ENCODE measurements at regions not wholly inside any gene's neighbourhood (a gene's known extent, or its start where the extent isn't known, plus 50 kb on each side); places are given as distances from the start of the nearest gene placed in this dataset.
"Not testable (repeated sequence)": the region's sequence is repeated elsewhere in the genome, so short reads cannot be mapped to it uniquely, and the experiment has no call there.

- DNase-seq (ENCODE audit: low read depth in 2 of 2) = no peak
Observed at GRCh38 chr3:170651260-170651845, 65.5 kb upstream of the SLC7A14 start.

DNA sequence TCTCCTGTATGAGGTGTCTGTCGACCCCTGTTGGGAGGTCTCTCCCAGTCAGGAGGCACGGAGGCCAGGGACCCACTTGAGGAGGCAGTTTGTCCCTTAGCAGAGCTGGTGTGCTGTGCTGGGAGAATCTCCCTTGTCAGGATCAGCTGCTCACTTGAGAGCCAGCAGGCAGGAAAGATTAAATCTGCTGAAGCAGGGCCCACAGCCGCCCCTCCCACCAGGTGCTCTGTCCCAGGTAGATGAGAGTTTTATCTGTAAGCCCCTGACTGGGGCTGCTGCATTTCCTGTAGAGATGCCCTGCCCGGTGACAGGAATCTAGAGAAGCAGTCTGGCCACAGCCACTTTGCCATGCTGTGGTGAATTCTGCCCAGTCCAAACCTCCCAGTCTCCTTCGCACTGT, 64.7 kb upstream of the SLC7A14 start:
- DNase-seq (ENCODE audit: low read depth in 2 of 2) = not testable (repeated sequence)

DNA sequence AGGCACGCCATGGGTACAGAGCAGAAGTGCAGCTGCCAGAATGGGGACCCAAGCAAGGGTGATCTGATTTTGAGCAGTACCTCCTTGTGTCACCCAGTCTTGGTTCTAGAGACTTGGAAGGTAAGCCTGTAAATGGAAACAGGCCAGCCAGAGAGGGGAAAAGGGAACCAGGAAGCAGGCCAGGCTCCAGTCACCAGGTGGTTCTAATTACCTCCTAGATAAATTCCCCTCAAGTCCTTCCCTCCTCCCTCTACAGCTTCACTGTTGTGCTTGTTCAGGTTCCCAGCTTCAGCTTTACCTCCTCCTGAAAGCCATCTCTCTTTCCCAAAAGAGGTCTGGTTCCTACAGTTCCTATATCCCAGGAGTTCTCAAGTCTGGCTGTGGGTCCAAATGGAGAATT, 58.8 kb upstream of the SLC7A14 start:
- DNase-seq (ENCODE audit: low read depth in 2 of 2) = no peak

DNA sequence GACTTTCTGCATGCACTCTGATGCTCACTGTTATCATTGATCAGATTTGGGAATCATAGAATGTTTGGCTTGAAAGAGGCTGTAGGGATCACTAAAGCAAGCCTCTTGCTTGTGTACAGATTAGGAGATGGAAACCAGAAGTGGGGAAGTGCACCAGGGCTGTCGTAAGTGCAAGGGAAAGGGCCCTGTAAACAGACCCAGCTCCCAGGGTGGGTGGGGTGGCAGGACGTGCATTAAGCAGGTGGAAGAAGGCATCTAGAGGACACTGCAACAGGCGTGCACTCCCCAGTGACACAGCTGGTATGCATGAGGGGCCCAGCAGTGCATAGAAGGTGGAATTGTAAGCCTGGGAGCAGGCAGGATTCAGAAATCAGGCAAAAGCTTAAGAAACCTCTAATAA, 58.0 kb upstream of the SLC7A14 start:
- DNase-seq (ENCODE audit: low read depth in 2 of 2) = no peak

DNA sequence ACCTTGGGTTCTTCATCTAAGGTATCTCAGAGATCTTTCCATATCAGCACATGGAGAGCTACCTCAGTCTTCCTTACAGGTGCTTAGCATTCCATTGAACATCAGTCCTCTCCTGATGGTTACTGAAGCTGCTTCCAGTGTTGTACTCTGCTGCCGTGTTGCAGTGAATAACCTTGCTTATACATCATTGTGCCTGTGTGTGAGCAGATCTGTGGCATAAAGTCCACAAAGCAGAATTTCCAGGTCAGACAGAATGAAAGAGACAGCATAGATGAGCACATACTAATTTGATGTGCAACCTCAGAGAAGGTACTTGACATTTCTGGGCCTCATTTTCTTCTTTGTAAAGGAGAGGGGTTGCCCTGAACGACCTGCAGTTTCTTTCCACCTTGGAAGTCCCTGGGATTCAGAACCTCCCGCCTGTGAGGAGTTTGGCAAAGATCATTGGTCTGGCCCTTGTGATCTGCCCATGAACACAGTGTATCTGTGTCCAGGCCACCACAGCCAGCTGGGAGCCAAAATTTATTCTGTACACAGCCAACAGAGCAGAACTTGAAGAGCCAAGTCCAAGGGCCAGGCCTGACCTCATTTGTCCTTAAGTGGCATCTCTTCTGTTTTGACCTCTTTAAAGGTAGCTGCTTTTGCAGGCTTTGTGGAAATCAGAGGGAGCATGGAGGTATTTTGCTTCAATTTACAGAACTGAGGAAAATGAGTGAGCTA, 57.2 kb upstream of the SLC7A14 start:
- no peak for DNase-seq (ENCODE audit: low read depth in 2 of 2)

GRCh38 chr3:170641510-170642236, 55.8 kb upstream of the SLC7A14 start:
- no peak for DNase-seq (ENCODE audit: low read depth in 2 of 2)

DNA sequence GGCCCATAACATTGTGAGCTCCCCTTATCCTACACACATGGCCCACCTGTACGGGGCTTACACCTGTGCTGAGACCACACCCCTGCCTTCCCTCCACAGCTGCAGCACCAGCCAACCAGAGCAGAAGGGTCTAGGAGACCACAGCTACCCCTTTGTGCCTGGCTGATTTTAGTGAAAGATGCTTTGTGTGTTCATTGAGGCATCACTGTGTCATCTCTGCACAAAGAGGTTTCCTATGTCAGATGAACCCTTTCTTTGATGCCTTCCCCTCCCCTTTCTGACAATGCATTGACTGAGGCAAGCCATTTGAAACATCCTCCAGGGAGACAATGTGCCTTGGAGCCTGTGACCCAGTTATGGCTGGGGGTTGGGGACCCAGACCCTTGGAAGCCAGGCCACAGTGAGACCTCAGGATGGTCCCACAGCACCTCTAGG, 54.9 kb upstream of the SLC7A14 start:
- no peak for DNase-seq (ENCODE audit: low read depth in 2 of 2)

DNA sequence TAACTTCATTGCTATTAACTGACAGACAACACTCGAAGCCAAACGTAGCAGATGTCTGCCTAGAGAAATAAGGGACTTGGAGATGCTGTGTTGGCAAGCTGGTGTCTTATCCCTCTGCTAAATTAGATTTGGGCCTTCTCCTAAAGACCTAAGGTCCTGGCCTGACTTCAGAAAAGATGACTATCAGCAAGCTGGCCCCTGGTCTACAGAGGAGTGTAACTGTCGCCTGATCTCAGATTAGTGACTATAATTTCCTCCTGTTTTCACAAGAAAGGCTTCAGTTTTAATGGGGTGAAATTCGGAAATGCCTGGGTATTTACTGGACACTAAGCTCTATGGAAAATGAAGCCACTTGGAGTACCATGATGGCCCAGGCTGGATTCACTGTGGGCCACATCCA, 53.1 kb upstream of the SLC7A14 start:
- no peak for DNase-seq (ENCODE audit: low read depth in 2 of 2)

GRCh38 chr3:170637306-170637705, 51.4 kb upstream of the SLC7A14 start:
- DNase-seq (ENCODE audit: low read depth in 2 of 2) = no peak

GRCh38 chr3:170636400-170636973, 50.6 kb upstream of the SLC7A14 start:
- DNase-seq (ENCODE audit: low read depth in 2 of 2) = no peak
